Neural crest cell (in vitro differentiated cells): ENCODE measurements at regions not wholly inside any gene's neighbourhood (a gene's known extent, or its start where the extent isn't known, plus 50 kb on each side); places are given as distances from the start of the nearest gene placed in this dataset.

Experiments
- DNase-seq: peaks from one replicate; pipeline ENCODE4 v3.0.0; 2021; ENCODE audit warnings: low read depth, mixed read lengths, low spot score
- H3K27ac Mint-ChIP-seq: one replicate; pipeline ENCODE4 v1.8.0; 2021; ENCODE audit warnings: mild to moderate bottlenecking, mixed read lengths; ENCODE audit not compliant: unreplicated experiment
- H3K27me3 Mint-ChIP-seq: 2 replicates; pipeline ENCODE4 v1.8.0; 2021; ENCODE audit warnings: low read depth, mild to moderate bottlenecking, mixed read lengths
- H3K36me3 Mint-ChIP-seq: 2 replicates; pipeline ENCODE4 v1.8.0; 2021; ENCODE audit warnings: low read depth, mild to moderate bottlenecking, mixed read lengths
- H3K4me1 Mint-ChIP-seq: 2 replicates; pipeline ENCODE4 v1.8.0; 2021; ENCODE audit warnings: mixed read lengths
- H3K4me3 Mint-ChIP-seq: one replicate; pipeline ENCODE4 v1.8.0; 2021; ENCODE audit warnings: mild to moderate bottlenecking, mixed read lengths
- H3K9me3 Mint-ChIP-seq: 2 replicates; pipeline ENCODE4 v1.8.0; 2021; ENCODE audit warnings: mixed read lengths
- CTCF ChIP-seq: fragments of 200-600 bp; sonication (generic); conservative IDR thresholded peaks from 2 replicates; pipeline ENCODE4 v1.5.0; 2021; ENCODE audit warnings: antibody characterized with exemption, mild to moderate bottlenecking

- Mint-ChIP-seq H3K4me1 (peaks cover 19% of the 10 kb centered on the region), H3K36me3 (no peaks in the 10 kb centered on the region), H3K4me3 (no peak overlapping the region), H3K9me3 (no peaks in the 10 kb centered on the region), H3K27me3 (no peaks in the 10 kb centered on the region), H3K27ac (no peak overlapping the region)
- DNase-seq = no peak
- no peak for TF ChIP-seq CTCF
Measured at GRCh38 chr5:59992206-59992605, 98.7 kb upstream of the PDE4D start.

GRCh38 chr5:59988396-59988795 lies 94.9 kb upstream of the PDE4D start:
- Mint-ChIP-seq H3K4me1 (no peaks in the 10 kb centered on the region), H3K27ac (no peak overlapping the region), H3K36me3 (no peaks in the 10 kb centered on the region), H3K9me3 (no peaks in the 10 kb centered on the region), H3K27me3 (no peaks in the 10 kb centered on the region), H3K4me3 (no peak overlapping the region)
- DNase-seq = no peak
- TF ChIP-seq CTCF = no peak

DNA sequence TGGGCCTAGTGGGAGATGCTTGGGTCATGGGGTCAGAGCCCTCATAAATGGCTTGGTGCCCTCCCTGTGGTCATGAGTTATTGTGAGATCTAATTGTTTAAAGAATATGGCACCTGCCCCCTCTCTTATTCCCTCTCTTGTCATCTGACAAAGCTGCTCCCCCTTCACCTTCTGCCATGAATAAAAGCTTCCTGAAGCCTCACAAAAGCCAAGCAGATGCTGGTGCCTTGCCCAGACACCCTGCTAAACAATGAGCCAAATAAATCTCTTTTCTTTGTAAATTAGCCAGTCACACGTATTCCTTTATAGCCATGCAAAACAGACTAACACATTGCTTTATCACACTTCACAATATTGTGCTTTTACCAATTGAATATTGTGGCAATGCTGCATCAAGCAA lies 82.8 kb upstream of the PDE4D start:
- no peaks in the 10 kb centered on the region for H3K27me3 Mint-ChIP-seq
- H3K36me3 Mint-ChIP-seq = no peaks in the 10 kb centered on the region
- no peaks in the 10 kb centered on the region for H3K9me3 Mint-ChIP-seq
- H3K27ac Mint-ChIP-seq = no peak overlapping the region
- H3K4me1 Mint-ChIP-seq = no peaks in the 10 kb centered on the region
- DNase-seq = no peak
- TF ChIP-seq CTCF = no peak
- no peak overlapping the region for H3K4me3 Mint-ChIP-seq

DNA sequence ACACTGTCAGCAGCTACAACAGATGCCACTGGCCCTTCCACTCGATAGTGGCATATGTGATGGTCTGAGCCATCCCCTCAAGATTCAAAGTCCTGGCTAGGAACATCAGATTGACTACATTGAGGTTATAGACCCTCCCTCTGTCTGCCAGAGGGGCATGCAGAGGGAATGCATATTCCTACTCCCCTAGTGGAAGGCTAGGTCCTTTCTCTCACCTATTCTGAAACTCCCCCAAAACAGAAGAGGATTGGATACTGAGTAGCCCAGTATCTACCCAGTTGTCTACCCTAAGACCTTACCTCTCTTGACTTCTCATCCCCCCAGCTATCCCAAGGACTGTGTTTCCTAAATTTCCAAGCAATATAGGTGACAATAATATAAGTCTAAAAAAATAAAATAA lies 78.5 kb upstream of the PDE4D start:
- no peaks in the 10 kb centered on the region for H3K27me3 Mint-ChIP-seq
- no peak overlapping the region for H3K27ac Mint-ChIP-seq
- DNase-seq = no peak
- peaks cover 5% of the 10 kb centered on the region for H3K9me3 Mint-ChIP-seq
- no peak overlapping the region for H3K4me3 Mint-ChIP-seq
- no peak for TF ChIP-seq CTCF
- no peaks in the 10 kb centered on the region for H3K4me1 Mint-ChIP-seq
- no peaks in the 10 kb centered on the region for H3K36me3 Mint-ChIP-seq

GRCh38 chr5:59959330-59959729 lies 65.8 kb upstream of the PDE4D start:
- no peaks in the 10 kb centered on the region for H3K9me3 Mint-ChIP-seq
- no peak overlapping the region for H3K4me3 Mint-ChIP-seq
- H3K27ac Mint-ChIP-seq = no peak overlapping the region
- no peaks in the 10 kb centered on the region for H3K36me3 Mint-ChIP-seq
- H3K27me3 Mint-ChIP-seq = no peaks in the 10 kb centered on the region
- no peak for TF ChIP-seq CTCF
- no peaks in the 10 kb centered on the region for H3K4me1 Mint-ChIP-seq
- DNase-seq = no peak
